ENCODE measurements at regions not wholly inside any gene's neighbourhood (a gene's known extent, or its start where the extent isn't known, plus 50 kb on each side); places are given as distances from the start of the nearest gene placed in this dataset.

- H3K4me3 ChIP-seq (ENCODE audit: low read depth in 1 of 2, low read length in 1 of 2), result no peak overlapping the region
- H3K27ac ChIP-seq, result no peak overlapping the region
- H3K36me3 ChIP-seq, result no peaks in the 10 kb centered on the region
- no peak for TF ChIP-seq CTCF (IDR thresholded peaks at IDR 0.05)
- peaks cover 11% of the 10 kb centered on the region for H3K27me3 ChIP-seq
- no peaks in the 10 kb centered on the region for H3K9me3 ChIP-seq
- H3K4me1 ChIP-seq (ENCODE audit: control insufficient read depth in 1 of 2, insufficient read depth in 1 of 2, low read depth in 1 of 2, low read length in 1 of 2), result no peaks in the 10 kb centered on the region
Observed at GRCh38 chr20:22529150-22530019, 55.0 kb downstream of the FOXA2 start.

GRCh38 chr20:22526512-22527012 lies 57.8 kb downstream of the FOXA2 start:
- TF ChIP-seq CTCF (IDR thresholded peaks at IDR 0.05), result no peak
- H3K27me3 ChIP-seq, result peaks cover 11% of the 10 kb centered on the region
- H3K9me3 ChIP-seq, result no peaks in the 10 kb centered on the region
- H3K4me3 ChIP-seq (ENCODE audit: low read depth in 1 of 2, low read length in 1 of 2), result no peak overlapping the region
- no peaks in the 10 kb centered on the region for H3K36me3 ChIP-seq
- H3K27ac ChIP-seq, result no peak overlapping the region
- no peaks in the 10 kb centered on the region for H3K4me1 ChIP-seq (ENCODE audit: control insufficient read depth in 1 of 2, insufficient read depth in 1 of 2, low read depth in 1 of 2, low read length in 1 of 2)

GRCh38 chr20:22525821-22526220 lies 58.6 kb downstream of the FOXA2 start:
- Histone ChIP-seq H3K9me3 (no peaks in the 10 kb centered on the region), H3K4me1 (ENCODE audit: control insufficient read depth in 1 of 2, insufficient read depth in 1 of 2, low read depth in 1 of 2, low read length in 1 of 2) (no peaks in the 10 kb centered on the region), H3K4me3 (ENCODE audit: low read depth in 1 of 2, low read length in 1 of 2) (no peak overlapping the region), H3K36me3 (no peaks in the 10 kb centered on the region), H3K27me3 (peaks cover 11% of the 10 kb centered on the region), H3K27ac (no peak overlapping the region)
- TF ChIP-seq CTCF (IDR thresholded peaks at IDR 0.05), result no peak

- no peak overlapping the region for H3K27ac ChIP-seq
- H3K4me1 ChIP-seq (ENCODE audit: control insufficient read depth in 1 of 2, insufficient read depth in 1 of 2, low read depth in 1 of 2, low read length in 1 of 2), result no peaks in the 10 kb centered on the region
- no peak overlapping the region for H3K4me3 ChIP-seq (ENCODE audit: low read depth in 1 of 2, low read length in 1 of 2)
- no peaks in the 10 kb centered on the region for H3K36me3 ChIP-seq
- no peaks in the 10 kb centered on the region for H3K9me3 ChIP-seq
- TF ChIP-seq CTCF (IDR thresholded peaks at IDR 0.05), result no peak
- peaks cover 11% of the 10 kb centered on the region for H3K27me3 ChIP-seq
Observed at GRCh38 chr20:22525069-22525820, 59.1 kb downstream of the FOXA2 start.

- no peak overlapping the region for H3K4me3 ChIP-seq (ENCODE audit: low read depth in 1 of 2, low read length in 1 of 2)
- TF ChIP-seq CTCF (IDR thresholded peaks at IDR 0.05), result no peak
- H3K27ac ChIP-seq, result no peak overlapping the region
- peaks cover 5% of the 10 kb centered on the region for H3K27me3 ChIP-seq
- no peaks in the 10 kb centered on the region for H3K4me1 ChIP-seq (ENCODE audit: control insufficient read depth in 1 of 2, insufficient read depth in 1 of 2, low read depth in 1 of 2, low read length in 1 of 2)
- no peaks in the 10 kb centered on the region for H3K9me3 ChIP-seq
- H3K36me3 ChIP-seq, result no peaks in the 10 kb centered on the region
Observed at GRCh38 chr20:22524393-22525015, 59.9 kb downstream of the FOXA2 start.

Data from neutrophil (primary cell).